Heart left ventricle (tissue), 13 donors: ENCODE measurements at regions not wholly inside any gene's neighbourhood (a gene's known extent, or its start where the extent isn't known, plus 50 kb on each side); places are given as distances from the start of the nearest gene placed in this dataset.

Experiments
- POLR2A ChIP-seq, 2 donors: fragments of 450-650 bp; IDR thresholded peaks; one replicate each; pipeline ENCODE4 v1.6.1; 2017; ENCODE audit warnings: antibody characterized with exemption in 2 of 2, mild to moderate bottlenecking in 2 of 2, moderate library complexity in 2 of 2
- TF ChIP-seq, protein P1 (sequence below), 12 donors: fragments of 200-600 bp; sonication (generic) in 4 of 12; IDR thresholded peaks; one replicate each; pipeline versions ENCODE4 v1.5.0 to v1.8.0; 2018 to 2022; ENCODE audit warnings: antibody characterized with exemption in 12 of 12, mild to moderate bottlenecking in 5 of 12
- donor health status: ischemic (EF 13 %, LVEDD 7.1; RV severe dilation, severe dysfunction).
- donor health status: DM: no; HTN: yes; CAD: no.
- donor health status: DM: no; HTN: no; CAD: no.
- donor health status: ischemic (EF 25% LVEDD 6.9; RV normal size, moderate dysfunction).
- donor health status: ischemic (EF 25% LVEDD 5.7; RV mildly dilated, moderate dysfunction).
- donor health status: ischemic (EF 35%, LVEDD 5.7; RV mildly dilated, moderate dysfunction).
- donor health status: nonischemic (EF 11% LVEDD 7.7; RV severe dilation, severe dysfunction).
- donor health status: DM: yes; HTN: yes; CAD: no.
- donor health status: PGD.
- donor health status: ischemic (EF 29% LVEDD 5.4; RV normal size, mild dysfunction).
- donor health status: nonischemic (EF 23%, LVEDD 6.1; RV moderate dilation, normal function).

DNA sequence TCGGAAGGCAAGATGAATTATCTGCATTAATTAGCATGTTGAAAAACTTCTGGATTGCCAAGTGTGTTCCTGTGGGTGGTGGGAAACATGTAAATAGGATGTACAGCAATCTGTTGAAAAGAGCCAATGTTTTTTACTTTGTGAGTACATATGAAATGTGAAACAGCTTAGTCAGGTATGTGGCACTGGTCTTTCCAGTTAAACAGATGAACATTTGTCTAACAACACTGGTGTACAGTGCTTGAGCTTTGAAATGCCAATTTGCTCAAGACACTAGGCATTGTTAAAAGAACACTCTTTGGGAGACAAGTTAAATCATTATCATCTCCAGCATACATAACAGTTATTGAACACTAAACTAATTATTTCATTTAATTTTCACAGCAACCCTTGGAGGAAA lies 107.3 kb upstream of the SLC24A2 start:
- TF ChIP-seq, protein P1, sequence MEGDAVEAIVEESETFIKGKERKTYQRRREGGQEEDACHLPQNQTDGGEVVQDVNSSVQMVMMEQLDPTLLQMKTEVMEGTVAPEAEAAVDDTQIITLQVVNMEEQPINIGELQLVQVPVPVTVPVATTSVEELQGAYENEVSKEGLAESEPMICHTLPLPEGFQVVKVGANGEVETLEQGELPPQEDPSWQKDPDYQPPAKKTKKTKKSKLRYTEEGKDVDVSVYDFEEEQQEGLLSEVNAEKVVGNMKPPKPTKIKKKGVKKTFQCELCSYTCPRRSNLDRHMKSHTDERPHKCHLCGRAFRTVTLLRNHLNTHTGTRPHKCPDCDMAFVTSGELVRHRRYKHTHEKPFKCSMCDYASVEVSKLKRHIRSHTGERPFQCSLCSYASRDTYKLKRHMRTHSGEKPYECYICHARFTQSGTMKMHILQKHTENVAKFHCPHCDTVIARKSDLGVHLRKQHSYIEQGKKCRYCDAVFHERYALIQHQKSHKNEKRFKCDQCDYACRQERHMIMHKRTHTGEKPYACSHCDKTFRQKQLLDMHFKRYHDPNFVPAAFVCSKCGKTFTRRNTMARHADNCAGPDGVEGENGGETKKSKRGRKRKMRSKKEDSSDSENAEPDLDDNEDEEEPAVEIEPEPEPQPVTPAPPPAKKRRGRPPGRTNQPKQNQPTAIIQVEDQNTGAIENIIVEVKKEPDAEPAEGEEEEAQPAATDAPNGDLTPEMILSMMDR (IDR thresholded peaks at IDR 0.05): no peak
- TF ChIP-seq POLR2A (IDR thresholded peaks at IDR 0.05): no peak
